IMR-90 (cell line): ENCODE measurements at regions not wholly inside any gene's neighbourhood (a gene's known extent, or its start where the extent isn't known, plus 50 kb on each side); places are given as distances from the start of the nearest gene placed in this dataset.

Experiments
- ATAC-seq: fragments of 200-7000 bp; cut with Tn5 transposase; 2 replicates; pipeline ENCODE4 v1.9.1; 2020; ENCODE audit warnings: low read depth, mild to moderate bottlenecking, moderate library complexity
- BruUV-seq: library from RNA; stranded (reverse); fragments of 400-500 nt; replicated peaks from 2 replicates; lab custom pipeline; 2021; lab: Mats Ljungman, UMichigan
- CTCF ChIA-PET: fragments of 300-600 bp; formaldehyde crosslinking; extraction: SDS; loops from one replicate; lab custom pipeline; 2021; ENCODE audit warnings: antibody characterized with exemption; lab: Yijun Ruan, JAX
- POLR2A ChIA-PET: fragments of 300-600 bp; sonication (Branson Sonifier 250); formaldehyde crosslinking; loops from one replicate; lab custom pipeline; 2022; ENCODE audit warnings: antibody characterized with exemption; ENCODE audit not compliant: unreplicated experiment; lab: Charles Lee
- DNase-seq: peaks from one replicate; pipeline ENCODE4 v3.0.0; 2013
- H2AFZ ChIP-seq: replicated peaks from 2 replicates; pipeline ENCODE3; 2013; ENCODE audit warnings: low read length, mild to moderate bottlenecking; ENCODE audit not compliant: poor library complexity
- H2AK5ac ChIP-seq: 2 replicates; pipeline ENCODE4 v1.6.1; 2013; ENCODE audit warnings: low read depth, low read length, inconsistent platforms
- H2AK9ac ChIP-seq: replicated peaks from 2 replicates; pipeline ENCODE3; 2013; ENCODE audit warnings: mild to moderate bottlenecking, low read depth, low read length, moderate library complexity; ENCODE audit not compliant: poor library complexity
- H2BK120ac ChIP-seq: 2 replicates; pipeline ENCODE4 v1.6.1; 2013; ENCODE audit warnings: low read depth, low read length, inconsistent platforms
- H2BK15ac ChIP-seq: 3 replicates; pipeline ENCODE4 v1.6.1; 2013; ENCODE audit warnings: low read depth, low read length, inconsistent platforms
- H2BK20ac ChIP-seq: 2 replicates; pipeline ENCODE4 v1.6.1; 2013; ENCODE audit warnings: low read depth, mild to moderate bottlenecking, inconsistent platforms, low read length, moderate library complexity
- H2BK5ac ChIP-seq: 2 replicates; pipeline ENCODE4 v1.6.1; 2013; ENCODE audit warnings: mild to moderate bottlenecking, low read depth, low read length, inconsistent platforms; ENCODE audit not compliant: poor library complexity, severe bottlenecking
- H3K14ac ChIP-seq: replicated peaks from 2 replicates; pipeline ENCODE4 v1.6.1; 2013; ENCODE audit warnings: low read depth, low read length, inconsistent platforms
- H3K18ac ChIP-seq: 2 replicates; pipeline ENCODE4 v1.6.1; 2013; ENCODE audit warnings: low read depth, low read length, control low read depth
- H3K23ac ChIP-seq: 2 replicates; pipeline ENCODE4 v1.6.1; 2013; ENCODE audit warnings: low read depth, low read length, inconsistent platforms
- H3K27ac ChIP-seq: 2 replicates; pipeline ENCODE4 v1.5.1; 2013; ENCODE audit warnings: mild to moderate bottlenecking, control low read depth, low read length; ENCODE audit not compliant: insufficient read depth
- H3K27me3 ChIP-seq: 2 replicates; pipeline ENCODE4 v1.6.1; 2013; ENCODE audit warnings: low read length; ENCODE audit not compliant: control insufficient read depth, insufficient read depth
- H3K36me3 ChIP-seq: 2 replicates; pipeline ENCODE4 v1.6.1; 2013; ENCODE audit warnings: low read length, mixed read lengths; ENCODE audit not compliant: control insufficient read depth, insufficient read depth
- H3K4ac ChIP-seq: 2 replicates; pipeline ENCODE4 v1.6.1; 2013; ENCODE audit warnings: low read depth, low read length, inconsistent platforms
- H3K4me1 ChIP-seq: 2 replicates; pipeline ENCODE4 v1.6.1; 2013; ENCODE audit warnings: low read length, mixed read lengths; ENCODE audit not compliant: control insufficient read depth, insufficient read depth
- H3K4me2 ChIP-seq: 2 replicates; pipeline ENCODE4 v1.6.1; 2013; ENCODE audit warnings: low read depth, mild to moderate bottlenecking, control low read depth, low read length, moderate library complexity
- H3K4me3 ChIP-seq: 2 replicates; pipeline ENCODE4 v1.5.1; 2013; ENCODE audit warnings: low read depth, mild to moderate bottlenecking, control low read depth, low read length, moderate library complexity; ENCODE audit not compliant: insufficient read depth
- H3K56ac ChIP-seq: 2 replicates; pipeline ENCODE4 v1.6.1; 2013; ENCODE audit warnings: low read length, inconsistent platforms; ENCODE audit not compliant: insufficient read depth; ENCODE audit errors: extremely low read depth
- H3K79me1 ChIP-seq, 2 experiments: 2 replicates each; pipeline ENCODE4 v1.6.1; 2013; ENCODE audit warnings: low read length in 2 of 2, inconsistent platforms in 1 of 2, low read depth in 1 of 2
- H3K9ac ChIP-seq: 2 replicates; pipeline ENCODE4 v1.6.1; 2013; ENCODE audit warnings: low read depth, low read length, control low read depth
- H3K9me1 ChIP-seq: 2 replicates; pipeline ENCODE4 v1.6.1; 2013; ENCODE audit warnings: low read length, inconsistent platforms; ENCODE audit not compliant: insufficient read depth
- H3K9me3 ChIP-seq: 2 replicates; pipeline ENCODE4 v1.6.1; 2013; ENCODE audit warnings: low read length; ENCODE audit not compliant: control insufficient read depth, insufficient read depth
- H4K20me1 ChIP-seq: 2 replicates; pipeline ENCODE4 v1.6.1; 2013; ENCODE audit warnings: low read length, inconsistent platforms; ENCODE audit not compliant: insufficient read depth
- H4K5ac ChIP-seq: 2 replicates; pipeline ENCODE4 v1.6.1; 2013; ENCODE audit warnings: mild to moderate bottlenecking, low read depth, low read length, control low read depth
- H4K8ac ChIP-seq, 2 experiments: 2 replicates each; pipeline ENCODE4 v1.6.1; 2013; ENCODE audit warnings: low read depth in 2 of 2, low read length in 2 of 2, control low read depth in 1 of 2, inconsistent platforms in 1 of 2
- H4K91ac ChIP-seq: 2 replicates; pipeline ENCODE4 v1.6.1; 2013; ENCODE audit warnings: low read depth, low read length, inconsistent platforms; ENCODE audit not compliant: insufficient read depth
- BHLHE40 ChIP-seq: fragments of 150-350 bp; IDR thresholded peaks from 2 replicates; pipeline ENCODE4 v1.6.1; 2016; ENCODE audit warnings: mild to moderate bottlenecking, low read depth, low read length
- CEBPB ChIP-seq: IDR thresholded peaks from 2 replicates; pipeline ENCODE4 v1.6.1; 2012; ENCODE audit warnings: low read depth, low read length, improper control_type of control experiment
- CHD1 ChIP-seq: IDR thresholded peaks from 2 replicates; pipeline ENCODE4 v1.6.1; 2012; ENCODE audit warnings: low read depth, low read length, improper control_type of control experiment
- FOS ChIP-seq: fragments of 150-350 bp; IDR thresholded peaks from 2 replicates; pipeline ENCODE4 v1.6.1; 2016; ENCODE audit warnings: low read depth, low read length
- MAFK ChIP-seq: IDR thresholded peaks from 2 replicates; pipeline ENCODE4 v1.6.1; 2012; ENCODE audit warnings: low read depth, low read length, improper control_type of control experiment
- MAZ ChIP-seq: IDR thresholded peaks from 2 replicates; pipeline ENCODE4 v1.6.1; 2012; ENCODE audit warnings: low read depth, mild to moderate bottlenecking, low read length, improper control_type of control experiment, moderate library complexity, borderline replicate concordance
- MXI1 ChIP-seq: IDR thresholded peaks from 2 replicates; pipeline ENCODE4 v1.6.1; 2012; ENCODE audit warnings: low read depth, mild to moderate bottlenecking, low read length, moderate library complexity, borderline replicate concordance
- NFE2L2 ChIP-seq: fragments of 150-350 bp; IDR thresholded peaks from 2 replicates; pipeline ENCODE4 v1.6.1; 2016; ENCODE audit warnings: low read depth, mild to moderate bottlenecking, low read length
- POLR2A ChIP-seq: IDR thresholded peaks from 2 replicates; pipeline ENCODE4 v1.6.1; 2012; ENCODE audit warnings: mild to moderate bottlenecking, low read depth, low read length
- RAD21 ChIP-seq: IDR thresholded peaks from 2 replicates; pipeline ENCODE4 v1.6.1; 2012; ENCODE audit warnings: low read length, improper control_type of control experiment
- RCOR1 ChIP-seq: IDR thresholded peaks from 2 replicates; pipeline ENCODE4 v1.6.1; 2012; ENCODE audit warnings: mild to moderate bottlenecking, low read length, improper control_type of control experiment; ENCODE audit not compliant: insufficient replicate concordance
- RFX5 ChIP-seq: IDR thresholded peaks from 2 replicates; pipeline ENCODE4 v1.8.0; 2012; ENCODE audit warnings: low read depth, mild to moderate bottlenecking, low read length, moderate library complexity
- SMC3 ChIP-seq: fragments of 150-350 bp; IDR thresholded peaks from 2 replicates; pipeline ENCODE4 v1.6.1; 2016; ENCODE audit warnings: low read depth, mild to moderate bottlenecking, antibody characterized with exemption, low read length, moderate library complexity
- WGBS, 2 experiments: methylation state at CpG; one replicate each; pipeline versions ENCODE4 v1.1.5 to v1.1.7; 2013; ENCODE audit warnings: missing lambda C conversion rate in 2 of 2; ENCODE audit not compliant: insufficient read length in 1 of 2; ENCODE audit errors: extremely low coverage in 2 of 2; 5-methylcytosine and 5-hydroxymethylcytosine counted together
- dilution Hi-C: fragments of 300-500 bp; cut with HindIII; formaldehyde crosslinking; loops from one replicate; pipeline ENCODE4 v1.14.3; 2018; ENCODE audit warnings: low sequenced_read_pairs; ENCODE audit not compliant: unreplicated experiment
- in situ Hi-C: fragments of 300-500 bp; cut with MboI; formaldehyde crosslinking; loops from 3 replicates; pipeline ENCODE4 v1.14.3; 2019; ENCODE audit warnings: low sequenced_read_pairs, inconsistent platforms, mixed read lengths
- intact Hi-C: fragments of 100-400 bp; cut with micrococcal nuclease; formaldehyde crosslinking; loops from 2 replicates; pipeline ENCODE4 v1.10.0; 2022
- TF ChIP-seq, protein P1 (sequence below): fragments of 150-350 bp; IDR thresholded peaks from 2 replicates; pipeline ENCODE4 v1.6.1; 2017; ENCODE audit warnings: mild to moderate bottlenecking, antibody characterized with exemption, low read length, low read depth
- TF ChIP-seq, protein P2 (sequence below): conservative IDR thresholded peaks from 2 replicates; pipeline ENCODE4 v1.5.1; 2012; ENCODE audit warnings: mild to moderate bottlenecking, low read depth, low read length, improper control_type of control experiment
- TF ChIP-seq, protein P3 (sequence below): fragments of 150-350 bp; IDR thresholded peaks from 2 replicates; pipeline ENCODE4 v1.6.1; 2016; ENCODE audit warnings: low read depth, mild to moderate bottlenecking, low read length, moderate library complexity, borderline replicate concordance

DNA sequence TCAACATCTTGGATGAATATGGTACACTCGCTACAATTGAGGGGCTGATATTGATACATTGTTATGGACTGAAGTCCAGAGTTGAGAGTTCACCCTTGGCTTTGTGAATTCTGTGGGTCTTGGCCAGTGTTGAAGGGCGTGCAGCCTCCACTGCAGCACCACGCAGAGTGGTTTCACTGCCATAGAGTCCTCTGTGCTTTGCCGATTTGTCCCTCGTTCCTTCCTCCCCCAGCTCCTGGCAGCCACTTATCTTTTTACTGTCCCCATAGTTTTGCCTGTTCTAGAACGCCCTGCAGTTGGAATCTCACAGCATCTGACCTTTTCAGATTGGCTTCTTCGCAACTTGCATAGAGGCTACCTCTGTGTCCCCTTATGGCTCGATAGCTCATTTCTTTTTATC lies 57.3 kb upstream of the IRS2 start:
- Histone ChIP-seq H3K4ac (peak overlapping the region; percentile 31; the same call in 1 of the 2 replicates), H3K4me2 (no peak overlapping the region), H2AK5ac (no peak overlapping the region; the same call in 1 of the 2 replicates), H3K56ac (no peak overlapping the region), H2BK20ac (no peak overlapping the region; the same call in 1 of the 2 replicates), H3K4me1 (peaks cover 8% of the 10 kb centered on the region), H3K9me3 (no peaks in the 10 kb centered on the region), H4K20me1 (no peaks in the 10 kb centered on the region), H4K8ac (no peak overlapping the region), H4K5ac (no peak overlapping the region), H3K18ac (no peak overlapping the region), H2BK120ac (0 out of 2 replicates have a peak overlapping the region, but pooled peaks have one; percentile 13), H3K79me1 (no peaks in the 10 kb centered on the region), H3K9ac (no peak overlapping the region), H3K9me1 (peaks cover 17% of the 10 kb centered on the region), H3K4me3 (no peak overlapping the region), H2AFZ (no peak overlapping the region), H4K91ac (no peak overlapping the region), H3K27me3 (peaks cover 2% of the 10 kb centered on the region; the same call in 1 of the 2 replicates), H2BK5ac (no peak overlapping the region), H3K14ac (0 out of 2 replicates have a peak overlapping the region, but pooled peaks have one; percentile 29), H3K23ac (no peak overlapping the region), H2AK9ac (no peak overlapping the region), H2BK15ac (no peak overlapping the region; the same call in 2 of the 3 replicates), H3K27ac (no peak overlapping the region), H3K36me3 (no peaks in the 10 kb centered on the region)
- CTCF ChIA-PET = no interaction called here
- intact Hi-C loops (no loop called here), in situ Hi-C loops (no loop called here), dilution Hi-C loops (no loop called here)
- DNase-seq = no peak
- BruUV-seq = no TSS peak
- TF ChIP-seq SMC3 (no peak), MAFK (no peak), RAD21 (no peak), NFE2L2 (no peak), CHD1 (no peak), RFX5 (no peak), BHLHE40 (no peak), RCOR1 (no peak), FOS (no peak), MAZ (no peak), MXI1 (no peak), CEBPB (no peak), POLR2A (no peak)
- TF ChIP-seq, protein P1, sequence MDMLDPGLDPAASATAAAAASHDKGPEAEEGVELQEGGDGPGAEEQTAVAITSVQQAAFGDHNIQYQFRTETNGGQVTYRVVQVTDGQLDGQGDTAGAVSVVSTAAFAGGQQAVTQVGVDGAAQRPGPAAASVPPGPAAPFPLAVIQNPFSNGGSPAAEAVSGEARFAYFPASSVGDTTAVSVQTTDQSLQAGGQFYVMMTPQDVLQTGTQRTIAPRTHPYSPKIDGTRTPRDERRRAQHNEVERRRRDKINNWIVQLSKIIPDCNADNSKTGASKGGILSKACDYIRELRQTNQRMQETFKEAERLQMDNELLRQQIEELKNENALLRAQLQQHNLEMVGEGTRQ = no peak
- TF ChIP-seq, protein P2, sequence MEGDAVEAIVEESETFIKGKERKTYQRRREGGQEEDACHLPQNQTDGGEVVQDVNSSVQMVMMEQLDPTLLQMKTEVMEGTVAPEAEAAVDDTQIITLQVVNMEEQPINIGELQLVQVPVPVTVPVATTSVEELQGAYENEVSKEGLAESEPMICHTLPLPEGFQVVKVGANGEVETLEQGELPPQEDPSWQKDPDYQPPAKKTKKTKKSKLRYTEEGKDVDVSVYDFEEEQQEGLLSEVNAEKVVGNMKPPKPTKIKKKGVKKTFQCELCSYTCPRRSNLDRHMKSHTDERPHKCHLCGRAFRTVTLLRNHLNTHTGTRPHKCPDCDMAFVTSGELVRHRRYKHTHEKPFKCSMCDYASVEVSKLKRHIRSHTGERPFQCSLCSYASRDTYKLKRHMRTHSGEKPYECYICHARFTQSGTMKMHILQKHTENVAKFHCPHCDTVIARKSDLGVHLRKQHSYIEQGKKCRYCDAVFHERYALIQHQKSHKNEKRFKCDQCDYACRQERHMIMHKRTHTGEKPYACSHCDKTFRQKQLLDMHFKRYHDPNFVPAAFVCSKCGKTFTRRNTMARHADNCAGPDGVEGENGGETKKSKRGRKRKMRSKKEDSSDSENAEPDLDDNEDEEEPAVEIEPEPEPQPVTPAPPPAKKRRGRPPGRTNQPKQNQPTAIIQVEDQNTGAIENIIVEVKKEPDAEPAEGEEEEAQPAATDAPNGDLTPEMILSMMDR = no peak
- TF ChIP-seq, protein P3, sequence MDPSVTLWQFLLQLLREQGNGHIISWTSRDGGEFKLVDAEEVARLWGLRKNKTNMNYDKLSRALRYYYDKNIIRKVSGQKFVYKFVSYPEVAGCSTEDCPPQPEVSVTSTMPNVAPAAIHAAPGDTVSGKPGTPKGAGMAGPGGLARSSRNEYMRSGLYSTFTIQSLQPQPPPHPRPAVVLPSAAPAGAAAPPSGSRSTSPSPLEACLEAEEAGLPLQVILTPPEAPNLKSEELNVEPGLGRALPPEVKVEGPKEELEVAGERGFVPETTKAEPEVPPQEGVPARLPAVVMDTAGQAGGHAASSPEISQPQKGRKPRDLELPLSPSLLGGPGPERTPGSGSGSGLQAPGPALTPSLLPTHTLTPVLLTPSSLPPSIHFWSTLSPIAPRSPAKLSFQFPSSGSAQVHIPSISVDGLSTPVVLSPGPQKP = no peak
- 100% methylated on average over 1 of the region's 8 CpGs; no CpG with 5 or more reads in 1 of the 2 experiments for WGBS, 2 experiments
- ATAC-seq = no peak
- POLR2A ChIA-PET = no interaction called here
